Neural cell (in vitro differentiated cells): ENCODE measurements at regions not wholly inside any gene's neighbourhood (a gene's known extent, or its start where the extent isn't known, plus 50 kb on each side); places are given as distances from the start of the nearest gene placed in this dataset.

Experiments used
- H2AFZ ChIP-seq: fragments of 200-600, 300-800 bp; sonication (generic), shearing (Covaris generic); 2 replicates; pipeline ENCODE4 v1.6.0; 2014; ENCODE audit warnings: low read depth, mild to moderate bottlenecking, antibody characterized with exemption, low read length, moderate library complexity
- H3F3A ChIP-seq: fragments of 200-600 bp; shearing (Covaris generic); 2 replicates; pipeline ENCODE4 v1.6.1; 2016; ENCODE audit warnings: mild to moderate bottlenecking, moderate library complexity, mixed read lengths, antibody characterized with exemption, low read length; ENCODE audit not compliant: insufficient read depth, poor library complexity, severe bottlenecking
- H3K27ac ChIP-seq: fragments of 200-600, 300-800 bp; sonication (generic), shearing (Covaris generic); 2 replicates; pipeline ENCODE4 v1.5.1; 2014; ENCODE audit warnings: mild to moderate bottlenecking, low read length, moderate library complexity
- H3K27me3 ChIP-seq: fragments of 300-800, 200-600 bp; sonication (generic), shearing (Covaris generic); 2 replicates; pipeline ENCODE4 v1.6.0; 2014; ENCODE audit warnings: mild to moderate bottlenecking, low read depth, low read length, moderate library complexity; ENCODE audit not compliant: insufficient read depth
- H3K36me3 ChIP-seq: fragments of 300-800, 200-600 bp; sonication (generic), shearing (Covaris generic); 2 replicates; pipeline ENCODE4 v1.5.1; 2014; ENCODE audit warnings: mild to moderate bottlenecking, antibody characterized with exemption, low read length, moderate library complexity; ENCODE audit not compliant: insufficient read depth
- H3K4me2 ChIP-seq: fragments of 300-800, 200-600 bp; sonication (generic), shearing (Covaris generic); 2 replicates; pipeline ENCODE4 v1.6.0; 2014; ENCODE audit warnings: mild to moderate bottlenecking, low read length
- H3K4me3 ChIP-seq: fragments of 300-800, 200-600 bp; sonication (generic), shearing (Covaris generic); 2 replicates; pipeline ENCODE4 v1.5.1; 2014; ENCODE audit warnings: mild to moderate bottlenecking, low read length, moderate library complexity
- H3K79me2 ChIP-seq: fragments of 200-600 bp; shearing (Covaris generic); replicated peaks from 2 replicates; pipeline ENCODE4 v1.6.0; 2014; ENCODE audit warnings: mild to moderate bottlenecking, low read length, moderate library complexity; ENCODE audit not compliant: insufficient read depth
- H3K9ac ChIP-seq: fragments of 300-800, 200-600 bp; sonication (generic), shearing (Covaris generic); 2 replicates; pipeline ENCODE4 v1.6.1; 2016; ENCODE audit warnings: mild to moderate bottlenecking, low read length, mixed read lengths
- H3K9me2 ChIP-seq: fragments of 200-600 bp; shearing (Covaris generic); 2 replicates; pipeline ENCODE4 v1.6.1; 2016; ENCODE audit warnings: mild to moderate bottlenecking, low read length, mixed read lengths; ENCODE audit not compliant: insufficient read depth
- H3K9me3 ChIP-seq: fragments of 200-600, 300-800 bp; sonication (generic), shearing (Covaris generic); 2 replicates; pipeline ENCODE4 v1.6.1; 2016; ENCODE audit warnings: mild to moderate bottlenecking, mixed run types, low read length, moderate library complexity, mixed read lengths
- H4K20me1 ChIP-seq: fragments of 200-600 bp; shearing (Covaris generic); 2 replicates; pipeline ENCODE4 v1.6.1; 2016; ENCODE audit warnings: mild to moderate bottlenecking, mixed run types; ENCODE audit not compliant: insufficient read depth
- CTCF ChIP-seq: fragments of 450-650 bp; IDR thresholded peaks from 2 replicates; pipeline ENCODE4 v1.5.1; 2014; ENCODE audit warnings: antibody characterized with exemption, mild to moderate bottlenecking, moderate library complexity; ENCODE audit not compliant: poor library complexity, severe bottlenecking
- EP300 ChIP-seq: fragments of 450-650 bp; conservative IDR thresholded peaks from 2 replicates; pipeline ENCODE4 v1.6.1; 2014; ENCODE audit warnings: antibody characterized with exemption, mild to moderate bottlenecking, moderate library complexity; ENCODE audit not compliant: poor library complexity, severe bottlenecking
- EZH2 ChIP-seq: fragments of 200-600, 300-800 bp; shearing (Covaris generic), sonication (generic); IDR thresholded peaks from 2 replicates; pipeline ENCODE4 v1.6.1; 2014; ENCODE audit warnings: antibody characterized with exemption, low read length, borderline replicate concordance, mild to moderate bottlenecking; ENCODE audit not compliant: insufficient read depth, poor library complexity, severe bottlenecking
- MXI1 ChIP-seq: fragments of 450-650 bp; conservative IDR thresholded peaks from 2 replicates; pipeline ENCODE4 v1.6.1; 2014; ENCODE audit warnings: antibody characterized with exemption, mild to moderate bottlenecking; ENCODE audit not compliant: poor library complexity, severe bottlenecking
- RAD21 ChIP-seq: fragments of 450-650 bp; conservative IDR thresholded peaks from 2 replicates; pipeline ENCODE4 v1.6.1; 2014; ENCODE audit warnings: antibody characterized with exemption, mild to moderate bottlenecking, moderate library complexity
- REST ChIP-seq: IDR thresholded peaks from 2 replicates; pipeline ENCODE4 v1.6.1; 2012; ENCODE audit warnings: borderline replicate concordance
- SMC3 ChIP-seq: fragments of 450-650 bp; conservative IDR thresholded peaks from 2 replicates; pipeline ENCODE4 v1.6.1; 2014; ENCODE audit warnings: antibody characterized with exemption, mild to moderate bottlenecking, moderate library complexity; ENCODE audit not compliant: poor library complexity

- Histone ChIP-seq H3K79me2 (no peaks in the 10 kb centered on the region), H3K4me3 (no peak overlapping the region), H2AFZ (no peak overlapping the region), H3K9ac (no peak overlapping the region), H3K27ac (no peak overlapping the region), H3K27me3 (no peaks in the 10 kb centered on the region), H4K20me1 (no peaks in the 10 kb centered on the region), H3K9me3 (no peaks in the 10 kb centered on the region), H3K4me2 (no peak overlapping the region), H3F3A (no peaks in the 10 kb centered on the region), H3K36me3 (no peaks in the 10 kb centered on the region), H3K9me2 (no peaks in the 10 kb centered on the region)
- no peak for TF ChIP-seq EP300
Observed at GRCh38 chr18:30927517-30928075, 114.9 kb downstream of the DSC3 start.

GRCh38 chr18:30927042-30927441, 115.5 kb downstream of the DSC3 start:
- TF ChIP-seq RAD21 (no peak), MXI1 (no peak), REST (no peak)
- Histone ChIP-seq H3K79me2 (no peaks in the 10 kb centered on the region), H3F3A (no peaks in the 10 kb centered on the region), H4K20me1 (no peaks in the 10 kb centered on the region), H3K27me3 (no peaks in the 10 kb centered on the region), H3K9me2 (no peaks in the 10 kb centered on the region), H3K27ac (no peak overlapping the region), H3K9me3 (no peaks in the 10 kb centered on the region), H3K4me2 (no peak overlapping the region), H2AFZ (no peak overlapping the region), H3K9ac (no peak overlapping the region), H3K36me3 (no peaks in the 10 kb centered on the region), H3K4me3 (no peak overlapping the region)

GRCh38 chr18:30925795-30926194, 116.7 kb downstream of the DSC3 start:
- Histone ChIP-seq H3K27me3 (no peaks in the 10 kb centered on the region), H3K79me2 (no peaks in the 10 kb centered on the region), H3K27ac (no peak overlapping the region), H3K9me3 (no peaks in the 10 kb centered on the region), H4K20me1 (no peaks in the 10 kb centered on the region), H3K4me3 (no peak overlapping the region), H3K4me2 (no peak overlapping the region), H3K9ac (no peak overlapping the region), H3K9me2 (no peaks in the 10 kb centered on the region), H2AFZ (no peak overlapping the region), H3F3A (no peaks in the 10 kb centered on the region), H3K36me3 (no peaks in the 10 kb centered on the region)
- no peak for TF ChIP-seq MXI1
- no peak for TF ChIP-seq CTCF
- no peak for TF ChIP-seq SMC3
- TF ChIP-seq EP300, result no peak
- no peak for TF ChIP-seq EZH2
- TF ChIP-seq REST, result no peak
- no peak for TF ChIP-seq RAD21
